ENCODE measurements at regions not wholly inside any gene's neighbourhood (a gene's known extent, or its start where the extent isn't known, plus 50 kb on each side); places are given as distances from the start of the nearest gene placed in this dataset.
A peak's percentile ranks its signal among the peaks of the same experiment; 100 is the strongest.
"Not testable (repeated sequence)": the region's sequence is repeated elsewhere in the genome, so short reads cannot be mapped to it uniquely, and the experiment has no call there.

GRCh38 chr1:100597061-100597741, 59.3 kb downstream of the GPR88 start:
- peak; percentile 95 for DNase-seq

- peak; percentile 53 for DNase-seq
Observed at GRCh38 chr1:100597784-100598183, 59.8 kb downstream of the GPR88 start.

- not testable (repeated sequence) for DNase-seq
Observed at GRCh38 chr1:100600377-100600776, 62.4 kb downstream of the GPR88 start.

- not testable (repeated sequence) for DNase-seq
Observed at GRCh38 chr1:100602028-100602427, 64.1 kb downstream of the GPR88 start.

- no peak for DNase-seq
Observed at GRCh38 chr1:100604372-100604771, 66.4 kb downstream of the GPR88 start.

GRCh38 chr1:100606438-100606837, 68.5 kb downstream of the GPR88 start:
- DNase-seq: peak; percentile 29

- DNase-seq: no peak
Observed at GRCh38 chr1:100607628-100608240, 69.8 kb downstream of the GPR88 start.

- DNase-seq: no peak
Observed at GRCh38 chr1:100609849-100610248, 71.9 kb downstream of the GPR88 start.

GRCh38 chr1:100611086-100611485, 73.1 kb downstream of the GPR88 start:
- DNase-seq: no peak

GRCh38 chr1:100612540-100612939, 74.6 kb downstream of the GPR88 start:
- DNase-seq: peak; percentile 61

- DNase-seq: no peak
Observed at GRCh38 chr1:100613817-100614559, 76.0 kb downstream of the GPR88 start.

GRCh38 chr1:100614570-100614969, 76.6 kb downstream of the GPR88 start:
- no peak for DNase-seq

- no peak for DNase-seq
Observed at GRCh38 chr1:100615686-100616085, 77.7 kb downstream of the GPR88 start.

GRCh38 chr1:100616121-100616621, 78.2 kb downstream of the GPR88 start:
- no peak for DNase-seq

- DNase-seq: peak; percentile 98
Observed at GRCh38 chr1:100622037-100622436, 84.1 kb downstream of the GPR88 start.

GRCh38 chr1:100622506-100622905, 84.6 kb downstream of the GPR88 start:
- no peak for DNase-seq

- peak; percentile 81 for DNase-seq
Observed at GRCh38 chr1:100622966-100623762, 85.2 kb downstream of the GPR88 start.

- DNase-seq: no peak
Observed at GRCh38 chr1:100624886-100625610, 87.1 kb downstream of the GPR88 start.

- DNase-seq: peak; percentile 64
Observed at GRCh38 chr1:100626397-100626796, 88.5 kb downstream of the GPR88 start.

GRCh38 chr1:100627054-100627716, 89.2 kb downstream of the GPR88 start:
- peak; percentile 95 for DNase-seq

- no peak for DNase-seq
Observed at GRCh38 chr1:100627936-100628335, 90.0 kb downstream of the GPR88 start.

- DNase-seq: no peak
Observed at GRCh38 chr1:100628631-100629081, 90.7 kb downstream of the GPR88 start.

Data from NCI-H226 (cell line).